ENCODE measurements at regions not wholly inside any gene's neighbourhood (a gene's known extent, or its start where the extent isn't known, plus 50 kb on each side); places are given as distances from the start of the nearest gene placed in this dataset.

GRCh38 chr2:14423145-14423906 is 209.2 kb upstream of the LRATD1 start:
- in situ Hi-C loops (cut with MboI; ENCODE audit: low sequenced_read_pairs), result no loop called here
- Histone ChIP-seq H3K4me3 (no peak overlapping the region), H3K9me3 (no peaks in the 10 kb centered on the region), H3K27me3 (ENCODE audit: low read depth) (no peaks in the 10 kb centered on the region), H3K4me1 (no peaks in the 10 kb centered on the region), H3K36me3 (replicated peaks) (no peaks in the 10 kb centered on the region)
- no peak for DNase-seq (ENCODE audit: low spot score in 2 of 2)

- no peaks in the 10 kb centered on the region for H3K9me3 ChIP-seq
- no peaks in the 10 kb centered on the region for H3K27me3 ChIP-seq (ENCODE audit: low read depth)
- no peaks in the 10 kb centered on the region for H3K36me3 ChIP-seq (replicated peaks)
- no peak overlapping the region for H3K4me3 ChIP-seq
- DNase-seq (ENCODE audit: low spot score in 2 of 2), result no peak
- no peaks in the 10 kb centered on the region for H3K4me1 ChIP-seq
- in situ Hi-C loops (cut with MboI; ENCODE audit: low sequenced_read_pairs), result no loop called here
Observed at GRCh38 chr2:14424478-14425390, 207.8 kb upstream of the LRATD1 start.

- DNase-seq (ENCODE audit: low spot score in 2 of 2), result no peak
- H3K9me3 ChIP-seq, result no peaks in the 10 kb centered on the region
- H3K36me3 ChIP-seq (replicated peaks), result no peaks in the 10 kb centered on the region
- in situ Hi-C loops (cut with MboI; ENCODE audit: low sequenced_read_pairs), result no loop called here
- H3K4me1 ChIP-seq, result no peaks in the 10 kb centered on the region
- no peak overlapping the region for H3K4me3 ChIP-seq
- no peaks in the 10 kb centered on the region for H3K27me3 ChIP-seq (ENCODE audit: low read depth)
Observed at GRCh38 chr2:14425869-14426268, 206.6 kb upstream of the LRATD1 start.

- in situ Hi-C loops (cut with MboI; ENCODE audit: low sequenced_read_pairs), result no loop called here
- no peaks in the 10 kb centered on the region for H3K4me1 ChIP-seq
- no peaks in the 10 kb centered on the region for H3K9me3 ChIP-seq
- no peaks in the 10 kb centered on the region for H3K27me3 ChIP-seq (ENCODE audit: low read depth)
- H3K36me3 ChIP-seq (replicated peaks), result no peaks in the 10 kb centered on the region
- no peak for DNase-seq (ENCODE audit: low spot score in 2 of 2)
- H3K4me3 ChIP-seq, result no peak overlapping the region
Observed at GRCh38 chr2:14428056-14428455, 204.5 kb upstream of the LRATD1 start.

DNA sequence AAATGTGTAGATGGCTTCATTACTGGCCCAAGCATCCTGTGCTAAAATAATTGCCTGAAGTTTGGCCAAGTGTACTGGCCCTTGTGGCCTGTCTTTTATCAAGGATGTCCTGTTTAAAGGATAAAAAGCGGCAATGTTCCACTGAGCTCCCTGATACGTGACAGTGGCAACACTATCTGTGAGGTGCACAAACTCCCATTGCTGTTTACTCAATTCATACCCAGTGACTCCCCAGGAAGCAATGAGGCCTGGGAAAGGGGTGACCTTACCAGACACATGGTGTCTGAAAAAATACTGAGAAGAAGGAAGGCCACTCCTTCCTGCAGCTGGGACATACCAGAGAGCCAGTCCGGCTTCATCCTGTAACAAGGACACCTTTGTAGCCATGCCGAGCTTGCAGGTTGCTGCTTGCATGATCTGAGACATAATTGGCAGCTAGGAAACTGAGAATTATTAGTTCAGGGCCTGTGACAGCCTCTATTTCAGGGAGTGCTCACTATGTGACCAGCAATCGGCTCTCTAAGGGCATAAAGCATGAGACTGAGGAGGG is 198.5 kb upstream of the LRATD1 start:
- no peak overlapping the region for H3K4me3 ChIP-seq
- no peaks in the 10 kb centered on the region for H3K36me3 ChIP-seq (replicated peaks)
- H3K9me3 ChIP-seq, result no peaks in the 10 kb centered on the region
- H3K27me3 ChIP-seq (ENCODE audit: low read depth), result no peaks in the 10 kb centered on the region
- no peak for DNase-seq (ENCODE audit: low spot score in 2 of 2)
- H3K4me1 ChIP-seq, result no peaks in the 10 kb centered on the region
- in situ Hi-C loops (cut with MboI; ENCODE audit: low sequenced_read_pairs), result no loop called here

GRCh38 chr2:14445670-14446069 is 186.8 kb upstream of the LRATD1 start:
- H3K4me1 ChIP-seq, result no peaks in the 10 kb centered on the region
- H3K36me3 ChIP-seq (replicated peaks), result no peaks in the 10 kb centered on the region
- DNase-seq (ENCODE audit: low spot score in 2 of 2), result no peak
- H3K4me3 ChIP-seq, result no peak overlapping the region
- no peaks in the 10 kb centered on the region for H3K27me3 ChIP-seq (ENCODE audit: low read depth)
- no peaks in the 10 kb centered on the region for H3K9me3 ChIP-seq
- in situ Hi-C loops (cut with MboI; ENCODE audit: low sequenced_read_pairs), result no loop called here

GRCh38 chr2:14448340-14448739 is 184.2 kb upstream of the LRATD1 start:
- in situ Hi-C loops (cut with MboI; ENCODE audit: low sequenced_read_pairs), result no loop called here
- Histone ChIP-seq H3K4me1 (no peaks in the 10 kb centered on the region), H3K27me3 (ENCODE audit: low read depth) (no peaks in the 10 kb centered on the region), H3K9me3 (no peaks in the 10 kb centered on the region), H3K4me3 (no peak overlapping the region), H3K36me3 (replicated peaks) (no peaks in the 10 kb centered on the region)
- no peak for DNase-seq (ENCODE audit: low spot score in 2 of 2)

GRCh38 chr2:14451312-14451711 is 181.2 kb upstream of the LRATD1 start:
- Histone ChIP-seq H3K4me3 (no peak overlapping the region), H3K4me1 (no peaks in the 10 kb centered on the region), H3K36me3 (replicated peaks) (no peaks in the 10 kb centered on the region), H3K27me3 (ENCODE audit: low read depth) (no peaks in the 10 kb centered on the region), H3K9me3 (no peaks in the 10 kb centered on the region)
- in situ Hi-C loops (cut with MboI; ENCODE audit: low sequenced_read_pairs), result no loop called here
- DNase-seq (ENCODE audit: low spot score in 2 of 2), result no peak

DNA sequence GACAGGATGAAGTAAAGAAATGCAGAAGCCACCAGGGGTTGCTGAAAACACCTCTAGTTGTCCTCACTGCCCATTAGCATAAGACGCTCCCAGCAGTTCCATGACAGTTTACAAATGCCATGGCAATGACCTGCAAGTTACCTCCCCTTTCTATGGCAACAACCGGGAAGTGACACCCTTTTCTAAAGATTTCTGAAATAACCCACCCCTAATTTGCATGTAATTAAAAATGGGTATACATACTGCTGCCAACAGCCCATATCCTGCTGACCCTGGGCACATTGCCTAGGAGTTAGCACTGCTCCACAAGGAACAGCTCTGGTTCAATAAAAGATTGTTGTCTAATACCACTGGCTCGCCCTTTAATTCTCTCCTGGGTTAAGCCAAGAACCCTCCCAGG is 178.3 kb upstream of the LRATD1 start:
- H3K36me3 ChIP-seq (replicated peaks), result no peaks in the 10 kb centered on the region
- DNase-seq (ENCODE audit: low spot score in 2 of 2), result no peak
- in situ Hi-C loops (cut with MboI; ENCODE audit: low sequenced_read_pairs), result no loop called here
- no peaks in the 10 kb centered on the region for H3K4me1 ChIP-seq
- no peaks in the 10 kb centered on the region; the same call in 1 of the 2 replicates for H3K9me3 ChIP-seq
- H3K4me3 ChIP-seq, result no peak overlapping the region
- no peaks in the 10 kb centered on the region for H3K27me3 ChIP-seq (ENCODE audit: low read depth)

DNA sequence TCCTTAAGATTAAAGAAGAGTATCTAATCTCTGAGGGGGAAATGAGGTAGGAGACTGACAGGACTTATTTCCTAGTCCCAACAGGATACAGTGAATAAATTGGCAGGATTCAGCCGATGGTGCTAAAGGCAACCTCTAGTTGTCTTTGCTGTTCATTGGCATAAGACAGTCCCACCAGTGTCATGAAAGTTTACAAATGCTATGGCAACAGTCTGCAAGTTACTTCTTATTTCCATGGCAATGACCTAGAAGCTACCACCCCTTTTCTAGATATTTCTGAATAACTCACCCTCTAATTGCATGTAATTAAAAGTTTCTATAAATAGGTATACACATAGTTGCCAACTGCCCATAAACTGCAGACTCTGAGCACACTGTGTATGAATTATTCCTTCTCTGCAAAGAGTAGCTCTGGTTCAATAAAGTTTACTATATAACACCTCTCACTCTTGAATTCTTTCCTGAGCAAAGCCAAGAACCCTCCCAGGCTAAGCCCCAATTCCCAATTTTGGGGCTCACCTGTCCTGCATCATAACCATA is 172.7 kb upstream of the LRATD1 start:
- no peaks in the 10 kb centered on the region for H3K27me3 ChIP-seq (ENCODE audit: low read depth)
- no peak overlapping the region for H3K4me3 ChIP-seq
- DNase-seq (ENCODE audit: low spot score in 2 of 2), result no peak
- H3K9me3 ChIP-seq, result no peaks in the 10 kb centered on the region; the same call in none of the 2 replicates
- H3K36me3 ChIP-seq (replicated peaks), result no peaks in the 10 kb centered on the region
- no peaks in the 10 kb centered on the region for H3K4me1 ChIP-seq
- in situ Hi-C loops (cut with MboI; ENCODE audit: low sequenced_read_pairs), result no loop called here

GRCh38 chr2:14475994-14476393 is 156.5 kb upstream of the LRATD1 start:
- no peak for DNase-seq (ENCODE audit: low spot score in 2 of 2)
- no peaks in the 10 kb centered on the region for H3K36me3 ChIP-seq (replicated peaks)
- H3K4me3 ChIP-seq, result no peak overlapping the region
- H3K9me3 ChIP-seq, result no peaks in the 10 kb centered on the region
- no peaks in the 10 kb centered on the region for H3K27me3 ChIP-seq (ENCODE audit: low read depth)
- in situ Hi-C loops (cut with MboI; ENCODE audit: low sequenced_read_pairs), result no loop called here
- no peaks in the 10 kb centered on the region for H3K4me1 ChIP-seq

GRCh38 chr2:14479486-14479885 is 153.0 kb upstream of the LRATD1 start:
- no peaks in the 10 kb centered on the region for H3K4me1 ChIP-seq
- H3K36me3 ChIP-seq (replicated peaks), result no peaks in the 10 kb centered on the region
- in situ Hi-C loops (cut with MboI; ENCODE audit: low sequenced_read_pairs), result no loop called here
- H3K9me3 ChIP-seq, result no peaks in the 10 kb centered on the region
- no peaks in the 10 kb centered on the region for H3K27me3 ChIP-seq (ENCODE audit: low read depth)
- no peak overlapping the region for H3K4me3 ChIP-seq
- no peak for DNase-seq (ENCODE audit: low spot score in 2 of 2)

GRCh38 chr2:14480120-14480519 is 152.4 kb upstream of the LRATD1 start:
- Histone ChIP-seq H3K4me3 (no peak overlapping the region), H3K36me3 (replicated peaks) (no peaks in the 10 kb centered on the region), H3K4me1 (no peaks in the 10 kb centered on the region), H3K9me3 (no peaks in the 10 kb centered on the region), H3K27me3 (ENCODE audit: low read depth) (no peaks in the 10 kb centered on the region)
- DNase-seq (ENCODE audit: low spot score in 2 of 2), result no peak
- in situ Hi-C loops (cut with MboI; ENCODE audit: low sequenced_read_pairs), result no loop called here

- no peak overlapping the region for H3K4me3 ChIP-seq
Observed at GRCh38 chr2:14480906-14481305, 151.6 kb upstream of the LRATD1 start.

More at GRCh38 chr2:14480906-14481305, 151.6 kb upstream of the LRATD1 start:
- Histone ChIP-seq H3K4me1 (no peaks in the 10 kb centered on the region), H3K36me3 (replicated peaks) (no peaks in the 10 kb centered on the region), H3K27me3 (ENCODE audit: low read depth) (no peaks in the 10 kb centered on the region), H3K9me3 (no peaks in the 10 kb centered on the region)
- in situ Hi-C loops (cut with MboI; ENCODE audit: low sequenced_read_pairs), result no loop called here
- no peak for DNase-seq (ENCODE audit: low spot score in 2 of 2)

Data from HAP-1 (cell line).